Testis (tissue), 2 donors: ENCODE measurements at regions not wholly inside any gene's neighbourhood (a gene's known extent, or its start where the extent isn't known, plus 50 kb on each side); places are given as distances from the start of the nearest gene placed in this dataset.
"Not testable (repeated sequence)": the region's sequence is repeated elsewhere in the genome, so short reads cannot be mapped to it uniquely, and the experiment has no call there.

Experiments
- DNase-seq: peaks from one replicate; pipeline ENCODE4 v3.0.0-alpha.2; 2019
- H3K27ac ChIP-seq, 2 donors: fragments of 200-600 bp; sonication (generic); one replicate each; pipeline ENCODE4 v1.5.1; 2019
- H3K27me3 ChIP-seq: fragments of 200-600 bp; sonication (generic); one replicate; pipeline ENCODE4 v1.5.1; 2019
- H3K36me3 ChIP-seq: fragments of 200-600 bp; sonication (generic); one replicate; pipeline ENCODE4 v1.5.1; 2017; ENCODE audit warnings: low read depth; ENCODE audit errors: missing control alignments
- H3K4me1 ChIP-seq: fragments of 200-600 bp; sonication (generic); one replicate; pipeline ENCODE4 v1.5.1; 2019
- H3K4me3 ChIP-seq, 2 donors: fragments of 200-600 bp; sonication (generic); one replicate each; pipeline ENCODE4 v1.5.1; 2017 to 2019
- H3K9me3 ChIP-seq: fragments of 200-600 bp; sonication (generic); one replicate; pipeline ENCODE4 v1.5.1; 2017
- POLR2A ChIP-seq: fragments of 450-650 bp; IDR thresholded peaks from one replicate; pipeline ENCODE4 v1.6.1; 2017; ENCODE audit warnings: antibody characterized with exemption, mild to moderate bottlenecking, moderate library complexity
- WGBS, 2 donors: methylation state at CpG; one replicate each; pipeline ENCODE4 v1.1.5; 2018; 5-methylcytosine and 5-hydroxymethylcytosine counted together
- intact Hi-C: fragments of 100-400 bp; cut with DNase I; formaldehyde crosslinking; loops from one replicate; pipeline ENCODE4 v1.15.1; 2023; ENCODE audit warnings: low total_unique reads
- TF ChIP-seq, protein P1 (sequence below), 3 experiments: fragments of 450-650 bp in 2 of 3; fragments of 200-600 bp in 1 of 3; sonication (generic) in 1 of 3; IDR thresholded peaks; one replicate each; pipeline ENCODE4 v1.5.1; 2016 to 2019; ENCODE audit warnings: antibody characterized with exemption in 3 of 3, mild to moderate bottlenecking in 2 of 3, moderate library complexity in 1 of 3

DNA sequence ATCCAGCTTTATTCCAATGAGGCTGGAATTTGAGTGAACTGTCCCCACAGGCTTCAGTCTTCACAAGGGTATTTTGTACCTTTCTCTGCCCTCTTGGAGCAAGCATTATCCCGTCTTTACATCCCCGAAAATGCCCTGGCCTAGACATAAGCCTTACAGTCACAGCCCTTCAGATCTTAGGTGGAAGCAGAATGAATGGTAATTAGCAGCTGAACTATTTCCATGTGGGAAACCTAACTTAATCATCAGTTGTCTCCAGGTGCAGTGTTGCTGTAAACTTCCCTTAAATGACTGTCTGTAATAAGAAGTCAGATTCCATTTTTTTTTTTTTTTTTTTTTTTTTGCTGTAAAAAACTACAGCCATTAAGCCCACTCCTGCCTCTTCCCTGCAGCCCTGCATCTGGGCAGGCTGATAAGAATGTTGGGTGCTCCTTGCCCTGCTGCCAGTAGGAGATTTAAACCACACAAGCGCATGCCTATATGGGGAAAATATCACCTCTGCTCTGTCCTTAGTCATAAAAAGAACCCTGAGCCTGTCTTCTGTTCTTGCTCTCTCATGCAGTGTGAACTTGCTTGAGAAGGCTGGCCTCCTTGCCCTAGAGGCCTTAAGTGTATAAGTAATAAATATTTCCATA is 426.8 kb upstream of the SLITRK5 start:
- intact Hi-C loops, result no loop called here
- Histone ChIP-seq H3K36me3 (no peaks in the 10 kb centered on the region), H3K4me3 (no peak overlapping the region), H3K4me1 (no peaks in the 10 kb centered on the region), H3K27ac (no peak overlapping the region), H3K27me3 (no peaks in the 10 kb centered on the region), H3K9me3 (no peaks in the 10 kb centered on the region)
- WGBS, 2 donors, result 88% methylated on average over 3 of the region's 3 CpGs
- no peak for DNase-seq
- no peak for TF ChIP-seq POLR2A
- TF ChIP-seq, protein P1, sequence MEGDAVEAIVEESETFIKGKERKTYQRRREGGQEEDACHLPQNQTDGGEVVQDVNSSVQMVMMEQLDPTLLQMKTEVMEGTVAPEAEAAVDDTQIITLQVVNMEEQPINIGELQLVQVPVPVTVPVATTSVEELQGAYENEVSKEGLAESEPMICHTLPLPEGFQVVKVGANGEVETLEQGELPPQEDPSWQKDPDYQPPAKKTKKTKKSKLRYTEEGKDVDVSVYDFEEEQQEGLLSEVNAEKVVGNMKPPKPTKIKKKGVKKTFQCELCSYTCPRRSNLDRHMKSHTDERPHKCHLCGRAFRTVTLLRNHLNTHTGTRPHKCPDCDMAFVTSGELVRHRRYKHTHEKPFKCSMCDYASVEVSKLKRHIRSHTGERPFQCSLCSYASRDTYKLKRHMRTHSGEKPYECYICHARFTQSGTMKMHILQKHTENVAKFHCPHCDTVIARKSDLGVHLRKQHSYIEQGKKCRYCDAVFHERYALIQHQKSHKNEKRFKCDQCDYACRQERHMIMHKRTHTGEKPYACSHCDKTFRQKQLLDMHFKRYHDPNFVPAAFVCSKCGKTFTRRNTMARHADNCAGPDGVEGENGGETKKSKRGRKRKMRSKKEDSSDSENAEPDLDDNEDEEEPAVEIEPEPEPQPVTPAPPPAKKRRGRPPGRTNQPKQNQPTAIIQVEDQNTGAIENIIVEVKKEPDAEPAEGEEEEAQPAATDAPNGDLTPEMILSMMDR (IDR thresholded peaks at IDR 0.05), result no peak

DNA sequence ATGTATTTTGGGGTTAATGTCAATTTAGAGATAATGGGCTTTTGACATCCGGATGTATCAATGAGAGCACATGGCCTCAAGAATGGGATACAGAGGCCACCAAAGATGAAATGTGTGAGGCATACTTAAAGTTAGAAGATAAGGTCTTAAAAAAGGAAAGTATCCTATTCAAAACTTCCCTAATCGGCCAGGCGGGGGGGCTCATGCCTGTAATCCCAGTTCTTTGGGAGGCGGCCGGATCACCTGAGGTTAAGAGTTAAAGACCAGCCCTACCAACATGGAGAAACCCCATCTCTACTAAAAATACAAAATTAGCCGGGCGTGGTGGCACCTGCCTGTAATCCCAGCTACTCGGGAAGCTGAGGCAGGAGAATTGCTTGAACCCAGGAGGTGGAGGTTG is 421.3 kb upstream of the SLITRK5 start:
- intact Hi-C loops, H3K9me3 ChIP-seq, H3K27ac ChIP-seq, H3K4me3 ChIP-seq, H3K4me1 ChIP-seq, DNase-seq, H3K36me3 ChIP-seq, H3K27me3 ChIP-seq: not testable (repeated sequence)
- 80 to 83% methylated on average over 8 of the region's 8 CpGs for WGBS, 2 donors

DNA sequence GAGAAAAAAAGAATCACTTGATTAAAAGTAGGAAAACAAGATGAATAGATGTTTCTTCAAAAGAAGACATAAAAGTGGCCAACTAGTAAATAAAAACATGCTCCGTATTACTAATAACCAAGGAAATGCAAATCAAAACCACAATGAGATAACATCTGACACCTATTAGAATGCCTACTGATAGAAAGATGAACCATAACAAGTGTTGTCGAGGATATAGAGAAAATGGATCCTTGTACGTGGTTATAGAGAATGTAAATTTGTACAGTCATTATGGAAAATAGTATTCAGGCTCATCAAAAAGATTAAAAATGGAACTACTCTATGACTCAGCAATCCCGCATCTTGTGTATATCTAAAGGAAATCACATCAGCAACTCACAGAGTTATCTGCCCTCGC is 415.8 kb upstream of the SLITRK5 start:
- 83 to 90% methylated on average over 5 of the region's 5 CpGs for WGBS, 2 donors
- H3K36me3 ChIP-seq, result no peaks in the 10 kb centered on the region
- H3K9me3 ChIP-seq, result no peaks in the 10 kb centered on the region
- no peaks in the 10 kb centered on the region for H3K27me3 ChIP-seq
- TF ChIP-seq, protein P1 (IDR thresholded peaks at IDR 0.05), result no peak
- no peak for DNase-seq
- intact Hi-C loops, result no loop called here
- H3K4me3 ChIP-seq, result no peak overlapping the region
- H3K27ac ChIP-seq, result no peak overlapping the region
- no peaks in the 10 kb centered on the region for H3K4me1 ChIP-seq

DNA sequence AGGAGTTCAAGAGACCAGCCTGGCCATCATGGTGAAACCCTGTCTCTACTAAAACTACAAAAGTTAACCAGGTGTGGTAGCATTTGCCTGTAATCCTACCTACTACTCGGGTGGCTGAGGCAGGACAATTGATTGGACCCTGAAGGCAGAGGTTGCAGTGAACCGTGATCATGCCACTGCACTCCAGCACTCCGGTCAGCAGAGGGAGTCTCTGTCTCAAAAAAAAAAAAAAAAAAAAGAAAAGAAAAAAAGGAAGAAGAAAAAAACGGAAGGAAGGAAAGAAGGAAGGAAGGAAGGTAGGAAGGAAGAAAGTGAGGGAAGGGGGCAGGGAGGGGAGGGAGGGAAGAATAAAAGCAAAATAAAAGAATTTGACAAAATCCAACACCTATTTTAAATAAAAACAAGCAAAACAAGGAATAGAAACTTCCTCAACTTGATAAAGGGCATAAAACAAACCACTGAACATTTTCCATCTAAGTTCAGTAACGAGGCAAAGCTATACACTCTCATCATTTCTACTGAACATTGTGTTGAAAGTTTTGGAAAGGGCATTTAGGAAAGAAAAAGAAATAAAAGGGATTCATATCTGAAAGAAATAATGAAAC is 411.6 kb upstream of the SLITRK5 start:
- H3K27ac ChIP-seq, result no peak overlapping the region
- TF ChIP-seq, protein P1 (IDR thresholded peaks at IDR 0.05), result no peak
- no peak for TF ChIP-seq POLR2A
- peak; percentile 28 for DNase-seq
- no peak overlapping the region for H3K4me3 ChIP-seq
- intact Hi-C loops, result no loop called here
- WGBS, 2 donors, result 20 to 21% methylated on average over 4 to 5 of the region's 5 CpGs
- no peaks in the 10 kb centered on the region for H3K4me1 ChIP-seq
- H3K27me3 ChIP-seq, result no peaks in the 10 kb centered on the region
- H3K36me3 ChIP-seq, result no peaks in the 10 kb centered on the region
- H3K9me3 ChIP-seq, result no peaks in the 10 kb centered on the region

DNA sequence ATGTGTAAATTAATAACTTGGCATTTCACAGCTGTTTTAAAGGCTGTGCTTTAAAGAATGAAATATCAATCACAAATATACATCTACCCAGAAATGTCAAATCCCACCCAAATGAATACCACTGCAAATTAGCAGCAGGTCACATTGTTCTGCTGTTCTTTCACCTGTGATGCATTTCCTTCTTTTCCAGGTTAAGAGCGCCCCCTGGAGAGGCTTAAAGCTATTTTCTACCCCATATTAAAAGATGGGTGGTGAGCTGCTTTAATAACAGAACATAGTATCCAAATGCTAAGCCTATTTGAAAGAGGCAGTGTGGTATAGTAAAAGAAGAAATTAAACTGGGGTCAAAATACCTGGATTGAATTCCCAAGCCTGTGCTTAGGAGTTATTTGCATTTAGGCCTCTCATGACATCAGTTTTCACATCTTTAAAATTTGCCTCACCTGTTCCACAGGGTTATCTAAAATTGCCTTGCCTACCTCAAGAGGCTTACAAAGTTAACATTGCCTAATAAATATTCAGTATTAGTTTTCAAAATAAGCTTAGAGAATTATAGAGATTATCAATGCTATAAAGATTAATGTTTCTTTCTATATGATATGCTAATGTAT is 396.9 kb upstream of the SLITRK5 start:
- H3K27me3 ChIP-seq, result no peaks in the 10 kb centered on the region
- WGBS, 2 donors, result 8 to 9% methylated on average over 1 of the region's 1 CpG
- intact Hi-C loops, result no loop called here
- peak; percentile 71 for DNase-seq
- no peak for TF ChIP-seq POLR2A
- TF ChIP-seq, protein P1 (IDR thresholded peaks at IDR 0.05), result peak in 2 of 3 experiments; percentile 26 to 54
- H3K4me1 ChIP-seq, result no peaks in the 10 kb centered on the region
- no peak overlapping the region for H3K4me3 ChIP-seq
- H3K27ac ChIP-seq, result no peak overlapping the region
- H3K36me3 ChIP-seq, result no peaks in the 10 kb centered on the region
- no peaks in the 10 kb centered on the region for H3K9me3 ChIP-seq
